Inflammatory macrophage treated with lipopolysaccharide for 4 hours (primary cell): ENCODE measurements at regions not wholly inside any gene's neighbourhood (a gene's known extent, or its start where the extent isn't known, plus 50 kb on each side); places are given as distances from the start of the nearest gene placed in this dataset.
"Not testable (repeated sequence)": the region's sequence is repeated elsewhere in the genome, so short reads cannot be mapped to it uniquely, and the experiment has no call there.

ENCODE experiments used
- DNase-seq: peaks from one replicate; pipeline ENCODE4 v3.0.0-alpha.2; 2020

DNA sequence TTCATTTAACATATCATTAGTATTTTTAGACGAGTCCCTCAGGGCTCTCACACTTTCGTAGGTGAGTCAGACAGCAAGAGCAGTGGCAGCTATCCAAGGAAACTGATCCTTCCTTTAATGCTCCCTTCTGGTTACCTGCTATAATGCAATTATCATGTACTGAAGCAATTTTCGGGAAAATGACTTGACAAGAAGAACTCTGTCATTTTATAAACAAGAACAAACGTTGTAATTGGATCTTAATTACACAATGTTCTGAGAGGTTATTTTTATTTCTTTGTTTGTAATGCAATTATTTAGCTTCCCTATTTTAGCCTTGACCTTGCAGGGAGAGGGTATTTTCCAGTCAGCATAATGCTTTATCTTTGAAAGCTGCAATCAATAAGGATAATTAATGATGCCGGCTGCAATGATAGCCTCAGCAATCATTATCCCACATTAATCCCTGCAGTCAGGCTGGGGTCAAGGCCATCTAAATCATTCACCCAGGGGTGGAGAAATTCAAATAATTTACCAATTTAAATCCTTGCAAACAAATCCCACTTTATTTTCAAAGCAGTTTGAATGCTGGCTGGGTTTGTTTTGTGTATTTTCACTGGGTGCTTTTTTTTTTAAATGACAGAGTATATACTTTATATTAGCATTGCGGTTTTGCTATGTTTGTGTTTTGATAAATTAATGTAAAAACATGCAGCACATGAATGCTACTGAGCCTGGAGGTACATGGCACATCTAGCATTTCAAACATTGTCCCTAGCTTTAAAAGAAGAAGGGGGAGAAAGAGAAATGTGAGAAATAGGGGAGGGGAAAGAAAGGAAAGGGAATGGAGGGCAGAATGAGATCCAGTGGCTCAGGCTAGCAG is 249.9 kb downstream of the SHOX2 start:
- DNase-seq: peak; percentile 1

DNA sequence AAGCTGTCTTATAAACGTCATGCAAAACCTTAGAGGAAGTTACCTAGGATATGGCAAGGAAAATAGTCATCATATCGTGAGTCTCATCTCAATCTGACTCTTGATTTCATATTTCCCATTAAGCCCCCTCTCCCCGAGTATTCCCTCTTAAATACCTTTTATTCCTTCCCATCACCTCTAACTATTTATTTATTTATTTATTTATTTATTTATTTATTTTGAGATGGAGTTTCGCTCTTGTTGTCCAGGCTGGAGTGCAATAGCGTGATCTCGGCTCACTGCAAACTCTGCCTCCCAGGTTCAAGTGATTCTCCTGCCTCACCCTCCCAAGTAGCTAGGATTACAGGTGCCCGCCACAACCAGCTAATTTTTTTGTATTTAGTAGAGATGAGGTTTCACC is 260.4 kb downstream of the SHOX2 start:
- not testable (repeated sequence) for DNase-seq

DNA sequence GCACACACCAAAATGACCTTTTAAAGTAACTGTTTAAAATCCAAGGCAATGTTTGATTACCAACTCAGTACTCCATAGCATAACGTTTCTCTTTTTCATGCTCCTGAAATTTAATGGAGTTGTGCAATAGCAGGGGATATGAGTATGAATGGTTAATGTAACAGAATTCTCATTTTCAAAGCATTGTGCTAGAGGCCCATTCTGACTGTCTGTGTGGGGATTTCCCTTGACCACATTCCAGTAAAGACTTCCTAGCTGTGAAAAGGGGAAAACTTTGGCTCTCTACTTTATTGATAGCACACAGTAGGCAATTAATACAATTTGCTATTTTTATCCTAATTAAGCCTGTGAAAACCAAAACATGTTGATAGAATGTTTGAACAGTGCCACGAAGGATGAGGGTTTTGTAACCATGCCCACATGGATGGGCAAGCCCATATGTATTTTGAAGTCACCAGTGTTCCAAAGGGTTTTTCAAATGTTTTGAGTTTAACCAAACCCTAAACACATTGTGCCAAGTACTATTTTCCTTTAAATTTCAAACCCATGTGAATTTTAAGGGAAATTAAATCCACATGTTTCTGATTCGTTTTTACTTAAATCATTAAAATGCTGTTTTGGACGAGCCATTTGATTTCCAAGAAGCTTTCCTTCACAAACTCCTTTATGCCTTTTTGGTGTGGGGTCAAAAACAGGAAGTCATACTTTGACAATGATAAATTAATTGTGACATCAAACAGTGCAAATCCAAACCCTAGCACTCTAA is 261.2 kb downstream of the SHOX2 start:
- no peak for DNase-seq

DNA sequence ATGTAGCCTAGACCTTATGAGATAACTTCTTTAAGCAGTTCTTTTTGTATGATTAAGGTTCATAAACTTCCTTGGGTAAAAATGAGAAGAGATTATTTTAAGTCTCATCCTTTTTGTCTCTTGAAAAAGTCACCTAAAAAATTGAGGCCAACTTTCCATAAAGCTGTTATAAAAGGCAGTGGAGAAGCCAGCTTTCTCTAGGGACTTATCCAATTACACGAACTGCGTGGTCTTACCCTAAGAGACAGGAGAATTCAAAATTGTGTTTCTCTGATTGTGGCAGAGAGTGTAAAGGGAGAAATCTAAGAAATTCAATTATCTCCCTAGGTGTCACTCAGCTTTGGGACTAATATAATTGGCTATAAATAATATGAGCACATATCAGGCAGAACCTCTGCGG is 262.0 kb downstream of the SHOX2 start:
- no peak for DNase-seq

DNA sequence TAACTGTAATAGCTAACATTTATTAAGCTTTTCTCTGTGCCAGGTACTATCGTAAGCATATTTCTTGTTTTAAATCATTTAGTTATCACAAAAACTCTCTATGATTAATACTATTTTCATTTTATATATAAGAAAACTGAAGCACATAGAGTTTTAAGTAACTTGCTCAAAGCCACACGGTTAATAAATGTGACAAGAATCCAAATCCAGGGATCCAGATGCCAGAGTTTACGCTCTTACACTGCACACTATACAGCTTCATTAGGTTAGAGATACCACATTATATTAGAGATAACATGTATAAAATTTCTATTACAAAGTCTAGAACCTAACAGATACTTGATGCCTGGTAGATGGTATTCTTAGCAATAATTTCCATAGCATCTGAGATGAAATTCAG is 265.2 kb downstream of the SHOX2 start:
- DNase-seq: no peak

DNA sequence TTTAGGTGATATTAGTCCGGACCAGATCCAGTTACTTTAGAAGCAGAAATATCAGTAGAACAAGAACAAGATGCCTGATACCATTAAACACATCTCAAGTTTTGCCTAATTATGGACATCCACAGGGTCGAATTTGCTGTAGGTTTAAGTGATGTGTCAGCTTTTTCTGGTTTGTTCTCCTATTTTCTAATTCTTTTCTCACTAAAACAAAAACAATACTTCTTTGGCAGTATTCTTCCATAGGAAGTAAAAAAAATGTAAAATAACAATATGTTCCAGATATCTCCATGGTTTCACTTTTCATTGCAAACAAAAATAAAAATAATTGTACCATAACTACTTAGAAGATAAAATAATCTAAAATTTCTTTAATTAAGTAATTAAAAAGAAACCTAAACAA is 265.7 kb downstream of the SHOX2 start:
- DNase-seq: no peak

DNA sequence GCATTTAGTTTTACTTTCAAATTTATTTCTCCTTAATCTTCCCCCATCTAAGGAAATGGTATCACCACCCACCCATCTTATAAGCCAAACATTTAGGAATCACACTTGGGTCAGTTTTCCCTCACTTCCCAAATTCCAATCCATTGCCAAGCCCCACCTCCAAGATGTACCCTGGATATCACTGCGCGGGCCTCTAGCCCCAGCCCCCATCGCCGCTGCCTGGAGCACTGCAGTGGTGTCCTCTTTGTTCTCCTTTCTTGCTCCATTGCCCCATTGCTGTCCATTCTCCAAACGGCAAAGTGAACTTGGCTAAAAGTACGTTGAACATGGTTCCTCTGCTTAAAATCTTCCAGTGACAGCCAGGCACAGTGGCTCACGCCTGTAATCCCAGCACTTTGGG is 267.8 kb downstream of the SHOX2 start:
- no peak for DNase-seq

DNA sequence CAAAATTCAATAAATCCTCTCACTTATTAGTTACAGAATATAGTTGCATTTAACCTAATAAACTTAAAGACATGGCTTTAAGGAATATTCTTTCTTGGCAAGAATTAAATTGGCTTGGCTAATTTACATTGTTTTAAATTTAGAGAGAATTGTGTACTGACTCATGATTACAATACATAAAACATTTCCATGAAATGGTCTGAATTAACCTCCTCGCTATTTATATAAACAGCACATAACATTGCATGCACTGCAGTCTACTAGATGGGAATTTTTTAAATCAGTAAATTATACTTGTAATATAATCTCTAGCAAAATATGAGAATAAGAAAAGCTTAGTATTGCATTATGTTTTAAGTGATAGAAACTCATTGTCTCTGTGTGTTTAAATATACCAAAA is 268.9 kb downstream of the SHOX2 start:
- no peak for DNase-seq

DNA sequence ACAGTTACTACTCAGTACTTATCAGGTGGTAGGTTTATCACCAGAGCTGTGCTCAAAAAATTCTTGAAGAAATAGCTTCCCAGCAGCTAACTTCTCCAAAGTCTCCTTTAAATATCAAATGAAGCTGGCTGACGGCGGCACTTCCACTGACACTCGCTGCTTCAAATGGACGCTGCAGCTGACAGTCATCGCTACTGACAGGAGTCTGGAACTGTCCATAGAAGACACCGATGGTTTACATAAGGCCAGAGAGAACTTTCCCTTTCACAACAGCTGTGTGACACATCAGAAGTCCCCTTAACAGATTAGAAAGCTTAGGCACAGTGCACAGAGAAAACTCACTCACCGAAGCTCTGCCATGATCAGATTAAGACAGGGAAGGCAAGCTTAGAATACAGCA is 270.2 kb downstream of the SHOX2 start:
- no peak for DNase-seq

DNA sequence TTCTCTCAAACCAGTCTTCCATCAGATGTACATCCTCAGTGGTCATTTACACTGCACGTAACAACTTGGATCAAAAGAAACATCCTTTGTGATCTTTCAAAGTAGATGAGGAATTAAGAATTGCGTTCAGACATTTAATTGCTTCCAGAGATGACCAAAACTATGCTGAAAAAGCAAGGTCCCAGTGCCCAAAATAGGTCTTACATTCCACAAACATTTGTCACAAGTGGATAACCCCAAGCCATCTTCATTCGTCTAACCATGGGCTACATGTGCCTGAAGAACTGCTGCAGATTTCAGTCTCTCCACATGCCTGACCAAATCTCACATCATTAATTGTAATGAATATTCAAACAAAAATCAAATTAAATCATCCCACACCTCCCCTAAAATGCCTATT is 273.6 kb downstream of the SHOX2 start:
- no peak for DNase-seq

DNA sequence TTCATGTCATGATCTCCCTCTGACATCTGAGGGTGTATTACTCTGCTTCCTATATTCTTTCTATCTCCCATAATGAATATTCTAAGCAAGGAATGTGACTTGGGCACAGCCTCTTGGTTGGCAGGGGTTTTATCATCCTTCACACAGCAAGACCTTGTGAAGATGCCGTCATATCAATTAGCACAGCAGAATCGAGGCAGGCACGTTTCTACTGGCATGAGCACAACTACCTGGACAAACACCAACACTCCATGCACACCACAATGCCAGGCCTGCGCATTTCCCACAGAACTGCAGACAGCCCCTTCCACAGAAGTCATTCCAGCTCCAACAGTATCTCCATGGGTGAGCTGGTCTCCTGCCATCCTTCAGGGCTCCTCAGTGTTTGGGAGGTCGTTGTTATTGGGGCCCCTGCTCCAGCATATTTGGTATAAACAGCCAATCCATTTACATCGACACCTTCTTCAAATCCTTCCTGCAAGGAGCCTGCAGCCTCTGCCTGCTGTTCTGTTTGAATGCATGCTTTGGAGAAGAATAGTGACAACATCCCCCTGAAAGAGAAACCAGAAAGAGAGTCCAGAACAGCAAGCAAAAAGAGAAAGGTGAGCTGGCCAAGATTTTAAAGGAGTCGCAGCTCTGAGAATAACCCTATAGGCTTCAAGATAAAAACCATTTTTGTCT is 275.5 kb downstream of the SHOX2 start:
- no peak for DNase-seq

DNA sequence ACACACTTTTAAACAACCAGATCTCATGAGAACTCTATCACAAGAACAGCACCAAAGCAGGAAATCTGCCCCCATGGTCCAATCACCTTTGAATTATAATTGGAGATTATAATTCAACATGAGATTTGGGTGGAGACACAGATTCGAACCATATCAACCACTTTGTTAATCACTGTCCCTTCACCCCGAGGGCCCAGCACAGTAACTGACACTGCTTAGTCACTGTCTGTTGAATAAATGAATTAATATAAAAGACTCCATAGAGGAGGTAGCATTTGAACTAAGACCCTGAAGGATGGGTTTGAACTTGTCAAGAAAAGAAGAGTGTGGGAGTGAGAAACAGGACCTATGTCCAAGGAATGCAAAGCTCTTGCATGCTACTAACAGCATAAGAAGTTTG is 276.4 kb downstream of the SHOX2 start:
- DNase-seq: no peak

DNA sequence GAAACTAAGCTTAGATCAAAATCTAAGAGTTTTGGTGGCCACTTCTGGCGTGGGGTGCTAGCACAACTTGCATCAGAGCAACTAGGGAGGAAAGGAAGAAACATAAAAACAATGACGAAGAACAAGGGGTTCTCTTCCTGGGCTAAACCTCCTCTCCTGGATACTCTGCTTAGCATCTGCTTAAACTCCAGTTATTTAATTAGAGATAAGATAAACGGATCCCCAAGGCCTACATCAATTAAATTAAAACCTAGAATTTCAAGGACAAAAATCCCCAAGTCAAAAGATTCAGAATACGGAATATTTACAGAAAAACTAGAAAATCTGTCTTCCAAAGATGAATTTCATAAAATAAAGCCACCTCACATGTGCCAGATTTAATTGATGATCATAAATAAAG is 281.9 kb downstream of the SHOX2 start:
- no peak for DNase-seq

DNA sequence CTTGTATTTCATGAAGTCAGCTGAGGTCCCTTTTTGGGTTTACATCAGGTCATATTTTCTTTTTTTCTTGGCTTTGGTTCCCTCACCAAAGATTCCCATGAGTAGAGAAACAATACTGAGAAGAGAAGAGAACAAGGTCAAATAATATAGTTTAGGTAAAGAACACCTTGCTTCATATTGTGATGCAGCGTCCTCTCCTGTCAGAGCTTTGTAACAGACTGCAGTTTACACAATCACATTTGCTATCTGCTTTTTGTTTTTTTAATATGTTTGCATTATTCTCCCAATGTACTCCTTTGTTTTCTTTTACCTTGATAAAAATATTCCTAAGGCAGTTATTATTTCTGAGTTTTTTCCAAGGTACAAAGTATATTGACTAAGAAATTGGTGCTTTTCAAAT is 283.2 kb downstream of the SHOX2 start:
- no peak for DNase-seq

DNA sequence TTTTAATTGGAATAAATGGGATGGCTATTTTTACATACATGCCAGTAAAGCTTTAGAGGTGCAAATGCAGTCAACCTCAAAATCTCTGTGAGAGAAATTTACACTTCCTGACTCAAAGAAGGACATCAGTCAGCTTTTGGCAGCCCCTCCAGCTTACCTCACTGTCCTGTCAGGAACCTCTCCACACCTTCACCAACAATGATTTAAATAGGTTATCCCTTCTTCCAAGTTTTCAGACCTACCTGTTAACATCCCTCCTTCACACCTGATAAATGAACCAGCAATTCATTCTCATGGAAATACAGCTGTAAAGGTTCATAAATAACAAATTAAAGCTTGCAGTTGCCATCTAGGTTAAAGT is 286.1 kb downstream of the SHOX2 start:
- DNase-seq: no peak

DNA sequence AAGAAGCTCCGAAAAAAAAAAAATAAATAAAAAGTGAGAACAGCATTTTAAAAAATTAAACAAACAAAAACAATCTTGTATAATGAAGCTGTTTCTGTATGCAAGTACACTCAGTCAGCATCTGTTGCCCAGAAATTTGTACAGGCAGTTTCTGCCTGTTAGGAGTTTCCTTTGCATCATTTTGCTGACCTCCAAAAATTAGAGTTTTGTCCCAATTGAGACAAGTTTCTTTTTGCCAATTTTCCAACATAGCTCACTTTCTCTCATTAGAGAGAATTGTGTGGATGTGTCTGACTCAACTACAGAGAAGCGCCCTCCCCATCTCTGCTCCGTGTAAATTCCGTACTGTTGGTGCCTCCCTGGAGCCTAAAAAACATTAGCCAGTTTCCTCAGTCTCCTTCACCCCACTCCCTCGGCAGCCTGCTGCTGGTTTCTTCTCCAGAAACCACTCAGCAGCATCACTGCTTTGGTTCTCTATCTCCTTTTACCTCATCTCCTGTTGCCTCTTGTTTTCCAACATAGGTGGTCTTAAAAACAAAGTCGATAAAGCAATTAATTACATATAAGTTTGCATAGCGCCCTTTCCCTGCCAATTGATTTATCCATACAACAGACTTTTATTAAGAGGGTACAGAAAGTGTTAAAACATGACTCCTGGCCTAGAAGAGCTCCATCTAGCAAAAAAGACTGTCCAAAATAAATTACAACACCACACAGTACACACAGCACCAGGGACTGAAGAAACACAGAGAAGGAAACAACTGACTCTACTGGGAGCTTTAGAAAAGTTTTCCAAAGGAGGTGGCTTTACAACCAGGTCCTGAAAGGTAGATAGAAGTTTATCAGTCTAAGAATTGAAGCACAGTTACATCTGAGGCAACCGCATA is 286.7 kb downstream of the SHOX2 start:
- DNase-seq: no peak

DNA sequence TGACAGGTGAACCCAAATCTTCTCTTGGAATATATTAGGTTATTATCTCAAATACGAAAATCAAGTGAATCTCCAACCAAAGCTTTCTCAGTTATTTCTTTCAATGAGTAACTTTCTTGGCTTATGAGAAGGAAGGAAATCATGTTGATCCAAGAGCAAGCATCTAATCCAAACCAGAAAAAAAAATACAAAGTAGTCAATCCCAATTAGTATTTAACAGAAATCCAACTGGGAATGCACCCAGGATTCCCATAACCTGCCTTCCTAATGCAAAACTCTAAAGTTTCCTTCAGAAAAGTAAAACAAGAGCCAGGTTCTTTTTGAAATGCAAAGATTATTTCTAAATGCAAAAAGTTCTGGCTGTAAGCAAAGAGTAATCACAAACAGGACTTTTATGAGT is 289.3 kb downstream of the SHOX2 start:
- DNase-seq: no peak

DNA sequence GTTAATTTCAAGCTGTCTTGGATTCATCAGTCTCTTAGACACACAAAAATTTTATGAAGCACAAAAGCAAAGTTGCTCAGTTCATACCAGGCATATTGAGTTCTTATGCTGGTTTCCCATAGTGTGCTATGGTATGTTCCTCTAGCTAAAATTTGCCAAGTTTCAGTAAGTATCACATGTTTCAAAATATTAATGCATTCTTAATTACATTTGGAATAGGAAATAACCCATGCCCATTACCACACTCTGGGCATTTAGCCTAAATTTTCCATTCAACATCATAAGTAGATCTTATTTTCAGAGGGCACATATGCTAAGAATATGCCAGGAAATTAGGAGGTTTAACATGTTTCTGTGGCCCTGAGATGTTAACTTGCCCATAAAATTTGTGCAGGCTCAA is 289.9 kb downstream of the SHOX2 start:
- DNase-seq: no peak

DNA sequence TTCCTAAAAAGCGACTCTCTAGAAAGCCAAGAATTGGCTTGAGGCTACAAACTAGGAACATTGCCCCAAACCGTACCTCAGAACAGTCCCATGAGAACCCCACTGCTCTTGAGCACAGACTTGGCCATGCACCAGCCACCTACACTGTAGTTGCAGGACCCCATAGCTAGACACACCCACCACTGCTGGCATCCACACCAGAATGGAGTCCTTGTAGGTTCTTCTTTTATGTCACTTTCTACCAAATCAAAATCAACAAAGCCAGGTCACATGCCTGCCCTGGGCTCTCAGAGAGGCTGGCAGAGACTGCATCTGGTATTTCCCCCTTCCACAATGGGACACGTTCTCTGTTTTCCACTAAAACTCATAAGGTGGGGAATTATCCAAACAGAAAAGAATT is 290.5 kb downstream of the SHOX2 start:
- DNase-seq: no peak

DNA sequence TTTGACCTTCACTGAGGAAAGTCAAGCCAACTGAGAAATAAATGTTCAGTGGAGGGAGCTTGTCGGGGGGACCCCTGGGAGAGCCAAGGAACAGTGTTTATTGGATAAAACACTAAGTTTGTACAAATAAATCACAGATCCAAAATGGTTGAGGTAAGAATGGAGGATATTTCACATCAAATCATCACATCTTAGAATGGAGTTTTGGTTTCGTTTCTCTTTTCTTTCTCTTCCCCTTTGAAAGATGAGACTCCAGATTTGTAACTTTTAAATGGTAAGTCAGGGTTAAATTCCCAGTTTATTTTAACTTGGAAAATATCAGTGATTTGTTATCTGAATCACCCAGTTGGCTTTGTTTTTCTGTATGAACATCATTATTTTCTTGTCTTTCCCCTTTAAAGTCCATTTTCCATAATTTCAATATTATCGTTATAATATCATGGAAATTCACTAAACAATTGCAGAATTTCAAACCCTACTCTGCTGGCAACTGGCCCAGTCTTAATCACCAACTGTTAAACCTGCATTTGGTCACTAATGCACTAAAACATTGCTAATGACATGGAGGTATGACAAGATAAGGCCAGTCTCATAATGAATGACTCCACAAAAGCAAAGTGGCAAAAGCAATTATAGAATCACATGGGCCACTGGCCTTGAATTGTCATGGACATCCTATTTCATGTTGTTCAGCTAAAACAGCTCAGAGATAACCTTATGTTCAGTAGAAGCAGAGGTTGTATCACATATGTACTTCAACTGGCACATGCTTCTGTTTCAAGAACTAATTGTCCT is 295.1 kb downstream of the SHOX2 start:
- DNase-seq: peak; percentile 11

DNA sequence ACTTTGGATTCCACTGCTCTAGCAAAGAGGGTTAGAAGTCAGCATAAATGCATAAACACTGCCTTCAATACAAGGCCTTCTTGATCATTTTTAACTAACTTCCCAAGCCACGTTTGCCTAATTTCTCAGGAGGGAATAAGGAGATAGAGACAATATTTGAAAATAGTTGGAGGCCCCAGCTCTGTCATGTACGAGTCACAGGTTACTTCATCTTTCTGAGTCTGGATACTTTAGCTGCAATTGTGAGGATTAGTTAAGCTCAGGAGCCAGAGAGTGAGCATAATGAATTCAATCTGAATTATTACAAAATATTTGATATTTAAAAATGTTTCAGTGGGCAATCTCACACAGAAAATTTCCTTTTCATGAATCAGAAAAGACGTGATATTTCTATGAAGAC is 298.9 kb downstream of the SHOX2 start:
- DNase-seq: no peak

DNA sequence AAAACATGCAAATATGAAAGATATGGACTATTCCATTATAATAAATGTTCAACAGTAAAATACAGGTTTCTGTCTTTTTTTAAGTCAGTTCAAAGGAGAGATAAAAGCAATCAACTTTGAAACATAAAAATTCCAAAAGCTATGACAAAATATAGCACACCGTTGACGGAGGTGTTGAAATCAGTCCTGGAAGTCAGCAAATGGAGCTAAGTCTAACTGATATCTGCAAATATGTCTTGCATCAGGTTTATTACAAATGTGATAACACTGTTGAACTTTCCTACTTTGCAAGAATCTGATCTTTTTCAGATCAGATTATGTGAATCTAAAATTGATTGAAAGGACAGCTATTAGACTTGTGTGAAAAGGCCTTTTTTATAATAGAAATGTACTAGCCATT is 300.7 kb downstream of the SHOX2 start:
- no peak for DNase-seq
